ENCODE measurements at regions not wholly inside any gene's neighbourhood (a gene's known extent, or its start where the extent isn't known, plus 50 kb on each side); places are given as distances from the start of the nearest gene placed in this dataset.

DNA sequence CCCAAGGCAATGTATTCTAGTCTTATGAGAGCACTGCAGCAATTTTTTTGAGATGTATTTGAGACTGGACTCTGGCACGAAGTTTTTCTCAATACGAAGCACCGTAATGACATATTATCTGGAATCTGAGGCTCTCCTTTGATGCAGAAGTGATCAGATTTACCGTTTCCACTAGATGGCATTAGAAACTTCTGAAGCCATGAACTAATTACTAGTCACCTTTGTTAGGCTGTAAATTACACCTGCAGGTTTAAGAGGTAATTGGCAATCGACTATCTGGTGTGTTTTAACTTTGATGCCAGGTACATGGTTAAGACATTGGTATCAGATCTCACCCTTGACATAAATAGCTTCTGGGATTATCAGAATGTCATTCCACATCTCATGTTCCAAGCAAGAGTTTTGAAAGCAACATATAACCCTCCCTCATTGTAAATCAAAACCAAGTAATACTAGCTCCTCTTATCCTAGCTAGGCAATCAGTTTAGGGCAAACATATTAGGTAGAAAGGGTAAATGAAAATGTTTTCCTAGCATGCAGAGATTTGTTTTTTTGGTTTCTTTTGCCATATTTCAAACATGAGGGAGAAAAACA, 254.6 kb upstream of the SPRED2 start:
- Histone ChIP-seq H3K9me3 (replicated peaks) (no peaks in the 10 kb centered on the region), H3K4me1 (peaks cover 9% of the 10 kb centered on the region), H3K27ac (replicated peaks) (no peak overlapping the region), H3K4me3 (no peak overlapping the region), H3K36me3 (no peaks in the 10 kb centered on the region), H3K27me3 (ENCODE audit: low read depth) (peaks cover 46% of the 10 kb centered on the region)
- DNase-seq: no peak
- intact Hi-C loops (cut with micrococcal nuclease): no loop called here
- TF ChIP-seq, protein P1, sequence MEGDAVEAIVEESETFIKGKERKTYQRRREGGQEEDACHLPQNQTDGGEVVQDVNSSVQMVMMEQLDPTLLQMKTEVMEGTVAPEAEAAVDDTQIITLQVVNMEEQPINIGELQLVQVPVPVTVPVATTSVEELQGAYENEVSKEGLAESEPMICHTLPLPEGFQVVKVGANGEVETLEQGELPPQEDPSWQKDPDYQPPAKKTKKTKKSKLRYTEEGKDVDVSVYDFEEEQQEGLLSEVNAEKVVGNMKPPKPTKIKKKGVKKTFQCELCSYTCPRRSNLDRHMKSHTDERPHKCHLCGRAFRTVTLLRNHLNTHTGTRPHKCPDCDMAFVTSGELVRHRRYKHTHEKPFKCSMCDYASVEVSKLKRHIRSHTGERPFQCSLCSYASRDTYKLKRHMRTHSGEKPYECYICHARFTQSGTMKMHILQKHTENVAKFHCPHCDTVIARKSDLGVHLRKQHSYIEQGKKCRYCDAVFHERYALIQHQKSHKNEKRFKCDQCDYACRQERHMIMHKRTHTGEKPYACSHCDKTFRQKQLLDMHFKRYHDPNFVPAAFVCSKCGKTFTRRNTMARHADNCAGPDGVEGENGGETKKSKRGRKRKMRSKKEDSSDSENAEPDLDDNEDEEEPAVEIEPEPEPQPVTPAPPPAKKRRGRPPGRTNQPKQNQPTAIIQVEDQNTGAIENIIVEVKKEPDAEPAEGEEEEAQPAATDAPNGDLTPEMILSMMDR (IDR thresholded peaks at IDR 0.05; ENCODE audit: borderline replicate concordance): no peak

GRCh38 chr2:65681503-65681902, 249.1 kb upstream of the SPRED2 start:
- no peak overlapping the region for H3K4me3 ChIP-seq
- intact Hi-C loops (cut with micrococcal nuclease): no loop called here
- no peaks in the 10 kb centered on the region for H3K9me3 ChIP-seq (replicated peaks)
- DNase-seq: no peak
- no peaks in the 10 kb centered on the region for H3K4me1 ChIP-seq
- TF ChIP-seq, protein P1 (IDR thresholded peaks at IDR 0.05; ENCODE audit: borderline replicate concordance): no peak
- peaks cover 37% of the 10 kb centered on the region for H3K27me3 ChIP-seq (ENCODE audit: low read depth)
- no peak overlapping the region for H3K27ac ChIP-seq (replicated peaks)
- no peaks in the 10 kb centered on the region for H3K36me3 ChIP-seq

- Histone ChIP-seq H3K36me3 (no peaks in the 10 kb centered on the region), H3K9me3 (replicated peaks) (peaks cover 22% of the 10 kb centered on the region), H3K27me3 (ENCODE audit: low read depth) (peaks cover 22% of the 10 kb centered on the region), H3K27ac (replicated peaks) (no peak overlapping the region), H3K4me3 (no peak overlapping the region), H3K4me1 (no peaks in the 10 kb centered on the region)
- TF ChIP-seq, protein P1 (IDR thresholded peaks at IDR 0.05; ENCODE audit: borderline replicate concordance): no peak
- no peak for DNase-seq
- intact Hi-C loops (cut with micrococcal nuclease): no loop called here
Measured at GRCh38 chr2:65678779-65679391, 246.5 kb upstream of the SPRED2 start.

- no peak for DNase-seq
- intact Hi-C loops (cut with micrococcal nuclease): no loop called here
Measured at GRCh38 chr2:65675350-65675749, 243.0 kb upstream of the SPRED2 start.

GRCh38 chr2:65671670-65672242, 239.4 kb upstream of the SPRED2 start:
- no peak overlapping the region for H3K27ac ChIP-seq (replicated peaks)
- H3K4me3 ChIP-seq: no peak overlapping the region
- intact Hi-C loops (cut with micrococcal nuclease): no loop called here
- peaks cover 52% of the 10 kb centered on the region for H3K9me3 ChIP-seq (replicated peaks)
- no peaks in the 10 kb centered on the region for H3K4me1 ChIP-seq
- DNase-seq: no peak
- TF ChIP-seq, protein P1 (IDR thresholded peaks at IDR 0.05; ENCODE audit: borderline replicate concordance): no peak
- no peaks in the 10 kb centered on the region for H3K36me3 ChIP-seq
- H3K27me3 ChIP-seq (ENCODE audit: low read depth): no peaks in the 10 kb centered on the region

More at GRCh38 chr2:65675350-65675749, 243.0 kb upstream of the SPRED2 start:
- Histone ChIP-seq H3K9me3 (replicated peaks) (peaks cover 22% of the 10 kb centered on the region), H3K36me3 (no peaks in the 10 kb centered on the region), H3K4me1 (no peaks in the 10 kb centered on the region), H3K27ac (replicated peaks) (no peak overlapping the region), H3K27me3 (ENCODE audit: low read depth) (no peaks in the 10 kb centered on the region), H3K4me3 (no peak overlapping the region)
- TF ChIP-seq, protein P1 (IDR thresholded peaks at IDR 0.05; ENCODE audit: borderline replicate concordance): no peak
